SK-N-SH treated with all-trans-retinoic acid at 6 μM for 48 hours (cell line): ENCODE measurements at regions not wholly inside any gene's neighbourhood (a gene's known extent, or its start where the extent isn't known, plus 50 kb on each side); places are given as distances from the start of the nearest gene placed in this dataset.

Experiments
- ARNTL ChIP-seq: fragments of 450-650 bp; formaldehyde crosslinking; IDR thresholded peaks from 2 replicates; pipeline ENCODE4 v1.5.0; 2020; ENCODE audit warnings: low read depth, mild to moderate bottlenecking, moderate library complexity, borderline replicate concordance
- CSDC2 ChIP-seq: fragments of 250-450 bp; sonication (Bioruptor Pico); IDR thresholded peaks from 2 replicates; pipeline ENCODE4 v1.5.0; 2020; ENCODE audit warnings: mild to moderate bottlenecking, moderate library complexity
- CSRNP3 ChIP-seq: fragments of 250-450 bp; sonication (Bioruptor Pico); IDR thresholded peaks from 2 replicates; pipeline ENCODE4 v1.5.1; 2021; ENCODE audit warnings: mild to moderate bottlenecking, moderate library complexity
- ESRRG ChIP-seq: fragments of 250-450 bp; sonication (Bioruptor Pico); IDR thresholded peaks from 2 replicates; pipeline ENCODE4 v1.6.1; 2021; ENCODE audit warnings: mild to moderate bottlenecking
- OSR1 ChIP-seq: fragments of 250-450 bp; sonication (Bioruptor Pico); IDR thresholded peaks from 2 replicates; pipeline ENCODE4 v1.8.0; 2022; ENCODE audit warnings: moderate library complexity, mild to moderate bottlenecking, inconsistent platforms
- PATZ1 ChIP-seq: fragments of 250-450 bp; sonication (Bioruptor Pico); IDR thresholded peaks from 2 replicates; pipeline ENCODE4 v1.8.0; 2020; ENCODE audit warnings: mild to moderate bottlenecking, moderate library complexity, borderline replicate concordance
- POU6F1 ChIP-seq: fragments of 250-450 bp; sonication (Bioruptor Pico); IDR thresholded peaks from 2 replicates; pipeline ENCODE4 v1.8.0; 2021; ENCODE audit warnings: low read depth, mild to moderate bottlenecking, moderate library complexity, borderline replicate concordance
- PPARA ChIP-seq: fragments of 250-450 bp; sonication (Bioruptor Pico); IDR thresholded peaks from 2 replicates; pipeline ENCODE4 v1.5.0; 2020; ENCODE audit warnings: mild to moderate bottlenecking, borderline replicate concordance
- RARB ChIP-seq: fragments of 250-450 bp; sonication (Bioruptor Pico); IDR thresholded peaks from 2 replicates; pipeline ENCODE4 v1.8.0; 2021; ENCODE audit warnings: mild to moderate bottlenecking, moderate library complexity
- SNAI2 ChIP-seq: fragments of 250-450 bp; sonication (Bioruptor Pico); IDR thresholded peaks from 2 replicates; pipeline ENCODE4 v1.5.0; 2020; ENCODE audit warnings: mild to moderate bottlenecking, moderate library complexity
- TCF4 ChIP-seq: fragments of 250-450 bp; sonication (Bioruptor Pico); IDR thresholded peaks from 2 replicates; pipeline ENCODE4 v1.8.0; 2021; ENCODE audit warnings: mild to moderate bottlenecking, moderate library complexity, borderline replicate concordance
- ZC3H10 ChIP-seq: fragments of 250-450 bp; sonication (Bioruptor Pico); IDR thresholded peaks from 2 replicates; pipeline ENCODE4 v1.5.1; 2021; ENCODE audit warnings: mild to moderate bottlenecking, moderate library complexity
- ZFP30 ChIP-seq: fragments of 450-650 bp; formaldehyde crosslinking; IDR thresholded peaks from 2 replicates; pipeline ENCODE4 v1.5.0; 2022; ENCODE audit warnings: mild to moderate bottlenecking, moderate library complexity
- ZNF8 ChIP-seq: fragments of 450-650 bp; formaldehyde crosslinking; IDR thresholded peaks from 2 replicates; pipeline ENCODE4 v1.5.0; 2020; ENCODE audit warnings: mild to moderate bottlenecking, moderate library complexity

GRCh38 chr1:71193153-71193552 is 112.3 kb upstream of the ZRANB2 start:
- TF ChIP-seq POU6F1 (CRISPR knock-in tag) (no peak), CSDC2 (no peak), ARNTL (CRISPR knock-in tag) (no peak), RARB (CRISPR knock-in tag) (no peak), ESRRG (CRISPR knock-in tag) (no peak), TCF4 (CRISPR knock-in tag) (no peak), ZFP30 (CRISPR knock-in tag) (no peak), PPARA (CRISPR knock-in tag) (no peak), PATZ1 (CRISPR knock-in tag) (no peak), SNAI2 (CRISPR knock-in tag) (no peak), OSR1 (CRISPR knock-in tag) (no peak), CSRNP3 (no peak), ZC3H10 (CRISPR knock-in tag) (no peak), ZNF8 (CRISPR knock-in tag) (no peak)
